Breast epithelium (tissue), 3 donors: ENCODE measurements at regions not wholly inside any gene's neighbourhood (a gene's known extent, or its start where the extent isn't known, plus 50 kb on each side); places are given as distances from the start of the nearest gene placed in this dataset.

Experiments
- POLR2A ChIP-seq: fragments of 450-650 bp; IDR thresholded peaks from one replicate; pipeline ENCODE4 v1.6.1; 2016; ENCODE audit warnings: antibody characterized with exemption, mild to moderate bottlenecking, moderate library complexity
- TF ChIP-seq, protein P1 (sequence below), 3 donors: fragments of 450-650 bp; IDR thresholded peaks; one replicate each; pipeline ENCODE4 v1.5.1; 2016 to 2017; ENCODE audit warnings: antibody characterized with exemption in 3 of 3, mild to moderate bottlenecking in 3 of 3, moderate library complexity in 3 of 3

DNA sequence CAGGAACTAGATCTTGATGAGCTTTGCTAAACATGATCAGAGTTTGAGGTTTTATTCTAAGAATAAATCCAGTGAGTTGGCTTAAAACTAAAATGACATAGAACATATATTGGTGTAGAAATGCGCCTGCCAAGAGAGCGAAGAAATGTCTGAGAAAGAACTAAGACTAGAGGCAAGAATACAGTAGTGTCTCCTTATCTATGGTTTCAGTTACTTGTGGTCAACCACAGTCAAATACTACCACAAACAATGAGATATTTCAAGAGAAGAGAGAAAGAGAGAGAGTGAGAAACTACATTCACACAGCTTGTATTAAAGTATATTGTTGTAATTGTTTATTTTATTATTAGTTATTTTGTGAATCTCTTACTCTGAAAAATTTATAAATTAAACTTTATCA is 254.4 kb upstream of the CDH10 start:
- no peak for TF ChIP-seq POLR2A
- TF ChIP-seq, protein P1, sequence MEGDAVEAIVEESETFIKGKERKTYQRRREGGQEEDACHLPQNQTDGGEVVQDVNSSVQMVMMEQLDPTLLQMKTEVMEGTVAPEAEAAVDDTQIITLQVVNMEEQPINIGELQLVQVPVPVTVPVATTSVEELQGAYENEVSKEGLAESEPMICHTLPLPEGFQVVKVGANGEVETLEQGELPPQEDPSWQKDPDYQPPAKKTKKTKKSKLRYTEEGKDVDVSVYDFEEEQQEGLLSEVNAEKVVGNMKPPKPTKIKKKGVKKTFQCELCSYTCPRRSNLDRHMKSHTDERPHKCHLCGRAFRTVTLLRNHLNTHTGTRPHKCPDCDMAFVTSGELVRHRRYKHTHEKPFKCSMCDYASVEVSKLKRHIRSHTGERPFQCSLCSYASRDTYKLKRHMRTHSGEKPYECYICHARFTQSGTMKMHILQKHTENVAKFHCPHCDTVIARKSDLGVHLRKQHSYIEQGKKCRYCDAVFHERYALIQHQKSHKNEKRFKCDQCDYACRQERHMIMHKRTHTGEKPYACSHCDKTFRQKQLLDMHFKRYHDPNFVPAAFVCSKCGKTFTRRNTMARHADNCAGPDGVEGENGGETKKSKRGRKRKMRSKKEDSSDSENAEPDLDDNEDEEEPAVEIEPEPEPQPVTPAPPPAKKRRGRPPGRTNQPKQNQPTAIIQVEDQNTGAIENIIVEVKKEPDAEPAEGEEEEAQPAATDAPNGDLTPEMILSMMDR (IDR thresholded peaks at IDR 0.05): no peak
